Heart right ventricle (tissue), 16 donors: ENCODE measurements at regions not wholly inside any gene's neighbourhood (a gene's known extent, or its start where the extent isn't known, plus 50 kb on each side); places are given as distances from the start of the nearest gene placed in this dataset.

Experiments used
- ATAC-seq, 8 donors: fragments of 200-7000 bp; cut with Tn5 transposase; one replicate each; pipeline ENCODE4 v1.9.1; 2020; ENCODE audit warnings: mild to moderate bottlenecking in 8 of 8, moderate library complexity in 8 of 8, moderate number of reproducible peaks in 1 of 8
- DNase-seq, 2 donors: peaks; one replicate each; pipeline ENCODE4 v3.0.0-alpha.2; 2020
- H3K27ac ChIP-seq, 10 donors: fragments of 200-600 bp; sonication (generic) in 2 of 10; one replicate each; pipeline versions ENCODE4 v1.5.0 to v1.8.0; 2020 to 2022; ENCODE audit warnings: mild to moderate bottlenecking in 3 of 10
- H3K27me3 ChIP-seq, 7 donors: fragments of 200-600 bp; one replicate each; pipeline ENCODE4 v1.8.0; 2021 to 2022; ENCODE audit warnings: mild to moderate bottlenecking in 2 of 7
- H3K36me3 ChIP-seq, 9 donors: fragments of 200-600 bp; sonication (generic) in 1 of 9; one replicate each; pipeline versions ENCODE4 v1.5.0 to v1.8.0; 2020 to 2022; ENCODE audit warnings: mild to moderate bottlenecking in 2 of 9
- H3K4me1 ChIP-seq, 9 donors: fragments of 200-600 bp; sonication (generic) in 1 of 9; one replicate each; pipeline versions ENCODE4 v1.5.0 to v1.8.0; 2020 to 2022; ENCODE audit warnings: mild to moderate bottlenecking in 4 of 9
- H3K4me3 ChIP-seq, 10 donors: fragments of 200-600 bp; sonication (generic) in 2 of 10; one replicate each; pipeline versions ENCODE4 v1.5.0 to v1.8.0; 2020 to 2022; ENCODE audit warnings: mild to moderate bottlenecking in 7 of 10, moderate library complexity in 2 of 10
- H3K9me3 ChIP-seq, 11 donors: fragments of 200-600 bp in 10 of 11; sonication (generic) in 2 of 11; one replicate each; pipeline versions ENCODE4 v1.5.0 to v1.8.0; 2013 to 2022; ENCODE audit warnings: mild to moderate bottlenecking in 2 of 11, control low read depth in 1 of 11, moderate library complexity in 1 of 11
- WGBS, 2 donors: extraction: QIAGEN DNeasy Blood & Tissue Kit; methylation state at CpG; one replicate each; pipeline ENCODE4 v1.1.7; 2013; ENCODE audit warnings: inconsistent platforms in 1 of 2; 5-methylcytosine and 5-hydroxymethylcytosine counted together
- intact Hi-C, 10 donors: fragments of 100-400 bp; cut with DNase I; formaldehyde crosslinking; loops; one replicate each; pipeline versions ENCODE4 v1.11.1 to v1.14.2; 2022
- TF ChIP-seq, protein P1 (sequence below), 9 donors: fragments of 200-600 bp; sonication (generic) in 2 of 9; IDR thresholded peaks; one replicate each; pipeline versions ENCODE4 v1.5.0 to v1.8.0; 2021 to 2022; ENCODE audit warnings: antibody characterized with exemption in 9 of 9, mild to moderate bottlenecking in 5 of 9, moderate library complexity in 1 of 9
- donor health status: Arrhythmogenic right ventricular cardiomyopathy.
- donor health status: ischemic (EF 13 %, LVEDD 7.1; RV severe dilation, severe dysfunction).
- donor health status: healthy with polysubstance abuse.
- donor health status: DM: no; HTN: yes; CAD: no.
- donor health status: DM: no; HTN: no; CAD: no.
- donor health status: ischemic (EF 25% LVEDD 6.9; RV normal size, moderate dysfunction).
- donor health status: ischemic (EF 25% LVEDD 5.7; RV mildly dilated, moderate dysfunction).
- donor health status: healthy.
- donor health status: DM: yes; HTN: yes; CAD: no.
- donor health status: Ischemic cardiomyopathy.
- donor health status: ischemic (EF 35%, LVEDD 5.7; RV mildly dilated, moderate dysfunction).
- donor health status: nonischemic (EF 11% LVEDD 7.7; RV severe dilation, severe dysfunction).
- donor health status: DM: yes; HTN: yes; CAD: no.
- donor health status: PGD.
- donor health status: ischemic (EF 29% LVEDD 5.4; RV normal size, mild dysfunction).
- donor health status: nonischemic (EF 23%, LVEDD 6.1; RV moderate dilation, normal function).

DNA sequence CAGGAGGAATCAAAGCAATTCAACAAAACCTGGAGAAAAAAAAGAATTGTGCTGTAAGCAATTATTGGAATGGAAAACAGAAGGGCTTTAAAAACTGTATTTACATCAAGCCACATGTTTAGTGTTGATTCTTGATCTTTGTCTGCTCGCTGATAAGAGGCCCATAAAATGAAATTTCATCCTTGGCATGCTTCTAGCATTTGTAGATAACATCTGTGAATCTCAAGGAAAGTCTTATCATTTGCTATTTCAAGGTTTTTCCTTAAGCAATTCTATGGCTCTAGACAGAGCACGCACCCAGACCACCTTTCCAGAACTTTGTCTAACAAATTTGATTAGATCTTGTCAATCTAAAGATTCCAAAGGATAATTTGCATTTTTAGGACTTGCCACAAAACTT is 181.0 kb upstream of the FGGY start:
- ATAC-seq (no peak), DNase-seq (no peak)
- Histone ChIP-seq H3K4me3 (no peak overlapping the region), H3K27ac (no peak overlapping the region), H3K4me1 (peaks cover 0 to 3% (median 0%) of the 10 kb centered on the region in 9 donors), H3K36me3 (no peaks in the 10 kb centered on the region), H3K27me3 (no peaks in the 10 kb centered on the region), H3K9me3 (no peaks in the 10 kb centered on the region)
- intact Hi-C loops = no loop called here
- TF ChIP-seq, protein P1, sequence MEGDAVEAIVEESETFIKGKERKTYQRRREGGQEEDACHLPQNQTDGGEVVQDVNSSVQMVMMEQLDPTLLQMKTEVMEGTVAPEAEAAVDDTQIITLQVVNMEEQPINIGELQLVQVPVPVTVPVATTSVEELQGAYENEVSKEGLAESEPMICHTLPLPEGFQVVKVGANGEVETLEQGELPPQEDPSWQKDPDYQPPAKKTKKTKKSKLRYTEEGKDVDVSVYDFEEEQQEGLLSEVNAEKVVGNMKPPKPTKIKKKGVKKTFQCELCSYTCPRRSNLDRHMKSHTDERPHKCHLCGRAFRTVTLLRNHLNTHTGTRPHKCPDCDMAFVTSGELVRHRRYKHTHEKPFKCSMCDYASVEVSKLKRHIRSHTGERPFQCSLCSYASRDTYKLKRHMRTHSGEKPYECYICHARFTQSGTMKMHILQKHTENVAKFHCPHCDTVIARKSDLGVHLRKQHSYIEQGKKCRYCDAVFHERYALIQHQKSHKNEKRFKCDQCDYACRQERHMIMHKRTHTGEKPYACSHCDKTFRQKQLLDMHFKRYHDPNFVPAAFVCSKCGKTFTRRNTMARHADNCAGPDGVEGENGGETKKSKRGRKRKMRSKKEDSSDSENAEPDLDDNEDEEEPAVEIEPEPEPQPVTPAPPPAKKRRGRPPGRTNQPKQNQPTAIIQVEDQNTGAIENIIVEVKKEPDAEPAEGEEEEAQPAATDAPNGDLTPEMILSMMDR (IDR thresholded peaks at IDR 0.05) = no peak
- WGBS, 2 donors = 87 to 94% methylated on average over 2 of the region's 2 CpGs

DNA sequence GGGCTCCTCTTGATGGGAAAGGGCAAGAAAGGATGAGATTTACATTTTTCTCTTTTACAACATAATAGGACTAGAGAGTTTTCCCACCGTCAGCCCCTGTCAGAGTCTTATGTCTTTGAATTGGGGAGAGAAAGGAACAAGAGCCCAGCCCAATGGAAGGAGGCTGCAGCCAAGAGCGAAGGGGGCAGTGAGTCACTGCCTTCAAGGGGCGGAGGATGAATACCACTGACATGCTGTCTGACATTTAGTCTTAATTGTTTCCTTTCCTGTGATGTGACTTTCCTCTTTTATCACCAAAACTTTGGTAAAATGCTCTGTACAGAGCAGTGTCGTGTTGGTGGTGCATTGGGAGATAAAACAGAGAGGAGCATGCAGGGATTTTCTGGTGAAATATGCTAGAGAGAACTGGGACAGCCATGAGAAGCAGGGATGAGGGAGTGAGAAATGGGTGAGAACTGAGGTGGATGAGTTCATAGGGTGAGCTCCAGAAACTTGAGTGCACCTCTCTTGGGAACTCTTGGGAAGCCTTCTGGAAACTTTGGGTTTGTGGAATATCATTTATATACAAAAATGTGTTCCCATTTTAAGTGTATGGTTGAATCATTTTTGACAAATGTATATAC is 179.9 kb upstream of the FGGY start:
- WGBS, 2 donors = 81 to 83% methylated on average over 4 of the region's 4 CpGs
- H3K9me3 ChIP-seq = no peaks in the 10 kb centered on the region
- H3K4me1 ChIP-seq = peaks cover 0 to 3% (median 0%) of the 10 kb centered on the region in 9 donors
- TF ChIP-seq, protein P1 (IDR thresholded peaks at IDR 0.05) = no peak
- H3K4me3 ChIP-seq = no peak overlapping the region
- H3K27me3 ChIP-seq = no peaks in the 10 kb centered on the region
- no peak for DNase-seq
- intact Hi-C loops = no loop called here
- no peaks in the 10 kb centered on the region for H3K36me3 ChIP-seq
- no peak overlapping the region for H3K27ac ChIP-seq
- ATAC-seq = peak in 2 of 8 donors; percentile 29 to 73

DNA sequence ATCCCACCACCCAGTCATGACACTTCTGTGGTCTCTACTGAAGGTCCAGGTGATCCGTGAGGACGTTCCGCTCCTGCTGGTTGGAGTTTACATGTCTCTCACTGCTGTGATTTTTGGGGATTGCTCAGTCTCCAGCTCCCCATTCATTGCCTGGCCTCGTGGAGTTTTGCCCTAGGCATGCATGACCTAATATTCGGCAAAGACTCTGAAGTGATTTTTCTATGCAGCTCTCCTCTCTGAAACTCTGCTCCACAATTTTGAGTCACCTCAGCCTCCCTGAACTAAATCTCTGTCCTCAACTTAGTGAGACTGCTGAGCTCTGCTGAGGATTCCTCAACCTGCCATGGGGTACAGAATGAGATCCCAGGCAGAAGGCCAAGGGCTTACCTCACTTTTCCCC is 174.4 kb upstream of the FGGY start:
- Histone ChIP-seq H3K27me3 (no peaks in the 10 kb centered on the region), H3K27ac (no peak overlapping the region), H3K4me1 (peaks cover 0 to 10% (median 0%) of the 10 kb centered on the region in 9 donors), H3K9me3 (no peaks in the 10 kb centered on the region), H3K4me3 (no peak overlapping the region), H3K36me3 (no peaks in the 10 kb centered on the region)
- TF ChIP-seq, protein P1 (IDR thresholded peaks at IDR 0.05) = no peak
- 72 to 73% methylated on average over 5 of the region's 5 CpGs for WGBS, 2 donors
- DNase-seq (no peak), ATAC-seq (no peak)
- intact Hi-C loops = no loop called here

DNA sequence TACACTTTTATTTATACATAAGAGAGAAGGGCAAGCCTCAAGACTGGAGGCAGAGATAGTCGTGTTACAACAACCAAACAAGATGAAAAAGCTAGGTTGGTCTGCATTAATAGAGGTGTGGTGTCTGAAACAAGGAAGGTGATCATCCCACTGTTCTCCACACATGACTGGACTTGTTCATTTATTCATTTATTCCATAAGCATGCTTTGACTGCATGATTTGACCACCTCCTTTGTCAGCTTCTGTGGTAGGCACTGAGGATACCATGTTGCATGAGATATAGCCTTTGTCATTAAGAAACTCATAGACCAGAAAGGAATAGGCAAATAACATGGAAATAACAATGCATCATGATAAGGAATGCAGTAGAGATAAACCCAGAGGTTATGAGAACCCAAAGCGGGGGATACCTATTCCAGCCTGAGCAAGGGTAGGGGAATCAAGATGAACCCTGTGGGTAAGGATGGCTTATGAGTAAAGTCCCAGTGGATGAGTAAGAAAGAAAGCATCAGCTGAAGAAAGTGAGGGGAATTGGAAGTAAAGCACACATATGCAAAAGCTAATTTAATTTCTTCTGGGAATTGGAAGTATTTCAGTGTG is 173.7 kb upstream of the FGGY start:
- TF ChIP-seq, protein P1 (IDR thresholded peaks at IDR 0.05) = no peak
- Histone ChIP-seq H3K9me3 (no peaks in the 10 kb centered on the region), H3K36me3 (no peaks in the 10 kb centered on the region), H3K4me3 (no peak overlapping the region), H3K4me1 (peaks cover 0 to 10% (median 0%) of the 10 kb centered on the region in 9 donors), H3K27ac (no peak overlapping the region), H3K27me3 (no peaks in the 10 kb centered on the region)
- intact Hi-C loops = no loop called here
- whole genome bisulfite sequencing, 2 donors = 97 to 100% methylated on average over 2 of the region's 2 CpGs
- no peak for ATAC-seq
- no peak for DNase-seq
